WTC11 (cell line): ENCODE measurements at regions not wholly inside any gene's neighbourhood (a gene's known extent, or its start where the extent isn't known, plus 50 kb on each side); places are given as distances from the start of the nearest gene placed in this dataset.

Experiments used
- ATAC-seq: fragments of 200-7000 bp; cut with Tn5 transposase; 2 replicates; pipeline ENCODE4 v1.10.0; 2021; ENCODE audit warnings: mild to moderate bottlenecking, moderate library complexity
- CTCF ChIA-PET: fragments of 300-600 bp; sonication (Branson Sonifier 250); formaldehyde crosslinking; loops from one replicate; lab custom pipeline; 2021; ENCODE audit warnings: antibody characterized with exemption; lab: Charles Lee
- POLR2A ChIA-PET: fragments of 350-600 bp; sonication (Branson Sonifier 250); formaldehyde crosslinking; loops from one replicate; lab custom pipeline; 2021; ENCODE audit warnings: antibody characterized with exemption; lab: Charles Lee
- DNase-seq: peaks from one replicate; pipeline ENCODE4 v3.0.0; 2021; ENCODE audit warnings: low spot score
- H3K27ac Mint-ChIP-seq: 2 replicates; pipeline ENCODE4 v1.8.0; 2021; ENCODE audit warnings: mixed read lengths
- H3K27me3 Mint-ChIP-seq: 2 replicates; pipeline ENCODE4 v1.8.0; 2021; ENCODE audit warnings: low read depth, mild to moderate bottlenecking, moderate library complexity, mixed read lengths
- H3K36me3 Mint-ChIP-seq: 2 replicates; pipeline ENCODE4 v1.8.0; 2021; ENCODE audit warnings: mixed read lengths
- H3K4me1 Mint-ChIP-seq: 2 replicates; pipeline ENCODE4 v1.8.0; 2022; ENCODE audit warnings: mixed read lengths
- H3K4me3 Mint-ChIP-seq: 2 replicates; pipeline ENCODE4 v1.8.0; 2021; ENCODE audit warnings: mild to moderate bottlenecking, moderate library complexity, mixed read lengths
- H3K9me3 Mint-ChIP-seq: 2 replicates; pipeline ENCODE4 v1.8.0; 2021; ENCODE audit warnings: mixed read lengths
- E2F5 ChIP-seq: sonication (generic); formaldehyde crosslinking; IDR thresholded peaks from 2 replicates; pipeline ENCODE4 v1.8.1; 2022; ENCODE audit warnings: mild to moderate bottlenecking, moderate library complexity, missing genetic modification reagents
- ELF4 ChIP-seq: sonication (generic); formaldehyde crosslinking; IDR thresholded peaks from 2 replicates; pipeline ENCODE4 v1.8.1; 2022; ENCODE audit warnings: low read depth, mild to moderate bottlenecking, moderate library complexity, missing genetic modification reagents
- FOXK1 ChIP-seq: sonication (generic); formaldehyde crosslinking; IDR thresholded peaks from 2 replicates; pipeline ENCODE4 v1.8.0; 2022; ENCODE audit warnings: mild to moderate bottlenecking, moderate library complexity, missing genetic modification reagents
- GABPB1 ChIP-seq: sonication (generic); formaldehyde crosslinking; IDR thresholded peaks from 2 replicates; pipeline ENCODE4 v1.8.1; 2023; ENCODE audit warnings: mild to moderate bottlenecking, missing genetic modification reagents
- GRHL2 ChIP-seq: fragments of 250-450 bp; sonication (Bioruptor Pico); IDR thresholded peaks from 2 replicates; pipeline ENCODE4 v1.8.0; 2022; ENCODE audit warnings: mild to moderate bottlenecking, moderate library complexity; ENCODE audit not compliant: insufficient replicate concordance, severe bottlenecking
- JAZF1 ChIP-seq: fragments of 250-450 bp; sonication (Bioruptor Pico); IDR thresholded peaks from 2 replicates; pipeline ENCODE4 v1.9.0; 2021; ENCODE audit warnings: moderate library complexity, mild to moderate bottlenecking, inconsistent platforms
- SP1 ChIP-seq: sonication (generic); formaldehyde crosslinking; conservative IDR thresholded peaks from 2 replicates; pipeline ENCODE4 v1.8.1; 2022; ENCODE audit warnings: missing genetic modification reagents
- USF1 ChIP-seq: sonication (generic); formaldehyde crosslinking; IDR thresholded peaks from 2 replicates; pipeline ENCODE4 v1.8.0; 2022; ENCODE audit warnings: mild to moderate bottlenecking, missing genetic modification reagents
- ZNF425 ChIP-seq: fragments of 250-450 bp; sonication (Bioruptor Pico); conservative IDR thresholded peaks from 2 replicates; pipeline ENCODE4 v1.9.0; 2021; ENCODE audit warnings: mild to moderate bottlenecking
- ZNF512 ChIP-seq: sonication (generic); formaldehyde crosslinking; IDR thresholded peaks from 2 replicates; pipeline ENCODE4 v1.8.1; 2022; ENCODE audit warnings: missing genetic modification reagents, borderline replicate concordance
- TF ChIP-seq, protein P1 (sequence below): sonication (generic); formaldehyde crosslinking; IDR thresholded peaks from 2 replicates; pipeline ENCODE4 v1.8.1; 2023; ENCODE audit warnings: mild to moderate bottlenecking, missing genetic modification reagents, moderate library complexity
- TF ChIP-seq, protein P2 (sequence below): sonication (generic); formaldehyde crosslinking; IDR thresholded peaks from 2 replicates; pipeline ENCODE4 v1.8.1; 2023; ENCODE audit warnings: mild to moderate bottlenecking, missing genetic modification reagents, borderline replicate concordance
- TF ChIP-seq, protein P3 (sequence below): fragments of 250-450 bp; sonication (Bioruptor Pico); IDR thresholded peaks from 2 replicates; pipeline ENCODE4 v1.9.0; 2021; ENCODE audit warnings: mild to moderate bottlenecking
- TF ChIP-seq, protein P4 (sequence below): sonication (generic); formaldehyde crosslinking; IDR thresholded peaks from 2 replicates; pipeline ENCODE4 v1.8.0; 2022; ENCODE audit warnings: missing genetic modification reagents

- Mint-ChIP-seq H3K27ac (no peak overlapping the region), H3K4me3 (no peak overlapping the region), H3K27me3 (no peaks in the 10 kb centered on the region), H3K9me3 (peaks cover 5% of the 10 kb centered on the region), H3K4me1 (peaks cover 9% of the 10 kb centered on the region), H3K36me3 (no peaks in the 10 kb centered on the region)
- ChIA-PET CTCF (no interaction called here), POLR2A (no interaction called here)
- TF ChIP-seq ELF4 (CRISPR knock-in tag) (no peak), SP1 (CRISPR knock-in tag) (no peak), ZNF425 (no peak), JAZF1 (CRISPR knock-in tag) (no peak), ZNF512 (CRISPR knock-in tag) (no peak), E2F5 (no peak), USF1 (CRISPR knock-in tag) (no peak)
- TF ChIP-seq, protein P1, sequence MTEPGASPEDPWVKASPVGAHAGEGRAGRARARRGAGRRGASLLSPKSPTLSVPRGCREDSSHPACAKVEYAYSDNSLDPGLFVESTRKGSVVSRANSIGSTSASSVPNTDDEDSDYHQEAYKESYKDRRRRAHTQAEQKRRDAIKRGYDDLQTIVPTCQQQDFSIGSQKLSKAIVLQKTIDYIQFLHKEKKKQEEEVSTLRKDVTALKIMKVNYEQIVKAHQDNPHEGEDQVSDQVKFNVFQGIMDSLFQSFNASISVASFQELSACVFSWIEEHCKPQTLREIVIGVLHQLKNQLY (CRISPR knock-in tag), result no peak
- TF ChIP-seq, protein P2, sequence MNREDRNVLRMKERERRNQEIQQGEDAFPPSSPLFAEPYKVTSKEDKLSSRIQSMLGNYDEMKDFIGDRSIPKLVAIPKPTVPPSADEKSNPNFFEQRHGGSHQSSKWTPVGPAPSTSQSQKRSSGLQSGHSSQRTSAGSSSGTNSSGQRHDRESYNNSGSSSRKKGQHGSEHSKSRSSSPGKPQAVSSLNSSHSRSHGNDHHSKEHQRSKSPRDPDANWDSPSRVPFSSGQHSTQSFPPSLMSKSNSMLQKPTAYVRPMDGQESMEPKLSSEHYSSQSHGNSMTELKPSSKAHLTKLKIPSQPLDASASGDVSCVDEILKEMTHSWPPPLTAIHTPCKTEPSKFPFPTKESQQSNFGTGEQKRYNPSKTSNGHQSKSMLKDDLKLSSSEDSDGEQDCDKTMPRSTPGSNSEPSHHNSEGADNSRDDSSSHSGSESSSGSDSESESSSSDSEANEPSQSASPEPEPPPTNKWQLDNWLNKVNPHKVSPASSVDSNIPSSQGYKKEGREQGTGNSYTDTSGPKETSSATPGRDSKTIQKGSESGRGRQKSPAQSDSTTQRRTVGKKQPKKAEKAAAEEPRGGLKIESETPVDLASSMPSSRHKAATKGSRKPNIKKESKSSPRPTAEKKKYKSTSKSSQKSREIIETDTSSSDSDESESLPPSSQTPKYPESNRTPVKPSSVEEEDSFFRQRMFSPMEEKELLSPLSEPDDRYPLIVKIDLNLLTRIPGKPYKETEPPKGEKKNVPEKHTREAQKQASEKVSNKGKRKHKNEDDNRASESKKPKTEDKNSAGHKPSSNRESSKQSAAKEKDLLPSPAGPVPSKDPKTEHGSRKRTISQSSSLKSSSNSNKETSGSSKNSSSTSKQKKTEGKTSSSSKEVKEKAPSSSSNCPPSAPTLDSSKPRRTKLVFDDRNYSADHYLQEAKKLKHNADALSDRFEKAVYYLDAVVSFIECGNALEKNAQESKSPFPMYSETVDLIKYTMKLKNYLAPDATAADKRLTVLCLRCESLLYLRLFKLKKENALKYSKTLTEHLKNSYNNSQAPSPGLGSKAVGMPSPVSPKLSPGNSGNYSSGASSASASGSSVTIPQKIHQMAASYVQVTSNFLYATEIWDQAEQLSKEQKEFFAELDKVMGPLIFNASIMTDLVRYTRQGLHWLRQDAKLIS (CRISPR knock-in tag), result no peak
- TF ChIP-seq, protein P3, sequence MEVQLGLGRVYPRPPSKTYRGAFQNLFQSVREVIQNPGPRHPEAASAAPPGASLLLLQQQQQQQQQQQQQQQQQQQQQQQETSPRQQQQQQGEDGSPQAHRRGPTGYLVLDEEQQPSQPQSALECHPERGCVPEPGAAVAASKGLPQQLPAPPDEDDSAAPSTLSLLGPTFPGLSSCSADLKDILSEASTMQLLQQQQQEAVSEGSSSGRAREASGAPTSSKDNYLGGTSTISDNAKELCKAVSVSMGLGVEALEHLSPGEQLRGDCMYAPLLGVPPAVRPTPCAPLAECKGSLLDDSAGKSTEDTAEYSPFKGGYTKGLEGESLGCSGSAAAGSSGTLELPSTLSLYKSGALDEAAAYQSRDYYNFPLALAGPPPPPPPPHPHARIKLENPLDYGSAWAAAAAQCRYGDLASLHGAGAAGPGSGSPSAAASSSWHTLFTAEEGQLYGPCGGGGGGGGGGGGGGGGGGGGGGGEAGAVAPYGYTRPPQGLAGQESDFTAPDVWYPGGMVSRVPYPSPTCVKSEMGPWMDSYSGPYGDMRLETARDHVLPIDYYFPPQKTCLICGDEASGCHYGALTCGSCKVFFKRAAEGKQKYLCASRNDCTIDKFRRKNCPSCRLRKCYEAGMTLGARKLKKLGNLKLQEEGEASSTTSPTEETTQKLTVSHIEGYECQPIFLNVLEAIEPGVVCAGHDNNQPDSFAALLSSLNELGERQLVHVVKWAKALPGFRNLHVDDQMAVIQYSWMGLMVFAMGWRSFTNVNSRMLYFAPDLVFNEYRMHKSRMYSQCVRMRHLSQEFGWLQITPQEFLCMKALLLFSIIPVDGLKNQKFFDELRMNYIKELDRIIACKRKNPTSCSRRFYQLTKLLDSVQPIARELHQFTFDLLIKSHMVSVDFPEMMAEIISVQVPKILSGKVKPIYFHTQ (CRISPR knock-in tag), result no peak
- ATAC-seq (no peak), DNase-seq (no peak)
Measured at GRCh38 chr12:84058136-84058535, 854.5 kb downstream of the SLC6A15 start.

DNA sequence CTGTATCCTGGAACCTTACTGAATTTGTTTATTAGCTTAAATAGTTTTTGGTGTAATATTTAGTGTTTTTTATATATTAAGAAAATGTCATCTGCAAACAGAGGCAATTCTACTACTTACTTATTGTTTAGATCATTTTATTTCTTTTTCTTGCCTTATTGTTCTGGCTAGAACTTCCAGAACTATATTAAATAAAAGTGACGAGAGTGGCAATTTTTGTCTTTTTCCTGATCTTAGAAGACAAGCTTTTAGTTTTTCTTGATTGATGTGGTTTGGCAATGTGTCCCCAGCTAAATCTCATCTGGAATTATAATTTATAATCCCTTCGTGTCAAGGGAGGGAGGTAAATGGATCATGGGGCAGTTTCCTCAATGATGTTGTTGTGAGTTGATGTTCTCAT is 857.8 kb downstream of the SLC6A15 start:
- ChIA-PET CTCF (no interaction called here), POLR2A (no interaction called here)
- H3K36me3 Mint-ChIP-seq, result no peaks in the 10 kb centered on the region
- H3K27me3 Mint-ChIP-seq, result no peaks in the 10 kb centered on the region
- peaks cover 5% of the 10 kb centered on the region for H3K9me3 Mint-ChIP-seq
- H3K4me3 Mint-ChIP-seq, result no peak overlapping the region
- ATAC-seq, result no peak
- no peak overlapping the region for H3K27ac Mint-ChIP-seq
- peaks cover 9% of the 10 kb centered on the region for H3K4me1 Mint-ChIP-seq
- no peak for DNase-seq
- no peak for TF ChIP-seq GRHL2
- TF ChIP-seq FOXK1 (CRISPR knock-in tag), result no peak
- TF ChIP-seq, protein P4, sequence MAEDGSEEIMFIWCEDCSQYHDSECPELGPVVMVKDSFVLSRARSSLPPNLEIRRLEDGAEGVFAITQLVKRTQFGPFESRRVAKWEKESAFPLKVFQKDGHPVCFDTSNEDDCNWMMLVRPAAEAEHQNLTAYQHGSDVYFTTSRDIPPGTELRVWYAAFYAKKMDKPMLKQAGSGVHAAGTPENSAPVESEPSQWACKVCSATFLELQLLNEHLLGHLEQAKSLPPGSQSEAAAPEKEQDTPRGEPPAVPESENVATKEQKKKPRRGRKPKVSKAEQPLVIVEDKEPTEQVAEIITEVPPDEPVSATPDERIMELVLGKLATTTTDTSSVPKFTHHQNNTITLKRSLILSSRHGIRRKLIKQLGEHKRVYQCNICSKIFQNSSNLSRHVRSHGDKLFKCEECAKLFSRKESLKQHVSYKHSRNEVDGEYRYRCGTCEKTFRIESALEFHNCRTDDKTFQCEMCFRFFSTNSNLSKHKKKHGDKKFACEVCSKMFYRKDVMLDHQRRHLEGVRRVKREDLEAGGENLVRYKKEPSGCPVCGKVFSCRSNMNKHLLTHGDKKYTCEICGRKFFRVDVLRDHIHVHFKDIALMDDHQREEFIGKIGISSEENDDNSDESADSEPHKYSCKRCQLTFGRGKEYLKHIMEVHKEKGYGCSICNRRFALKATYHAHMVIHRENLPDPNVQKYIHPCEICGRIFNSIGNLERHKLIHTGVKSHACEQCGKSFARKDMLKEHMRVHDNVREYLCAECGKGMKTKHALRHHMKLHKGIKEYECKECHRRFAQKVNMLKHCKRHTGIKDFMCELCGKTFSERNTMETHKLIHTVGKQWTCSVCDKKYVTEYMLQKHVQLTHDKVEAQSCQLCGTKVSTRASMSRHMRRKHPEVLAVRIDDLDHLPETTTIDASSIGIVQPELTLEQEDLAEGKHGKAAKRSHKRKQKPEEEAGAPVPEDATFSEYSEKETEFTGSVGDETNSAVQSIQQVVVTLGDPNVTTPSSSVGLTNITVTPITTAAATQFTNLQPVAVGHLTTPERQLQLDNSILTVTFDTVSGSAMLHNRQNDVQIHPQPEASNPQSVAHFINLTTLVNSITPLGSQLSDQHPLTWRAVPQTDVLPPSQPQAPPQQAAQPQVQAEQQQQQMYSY (CRISPR knock-in tag), result no peak
- TF ChIP-seq ZNF512 (CRISPR knock-in tag), result no peak
- no peak for TF ChIP-seq GABPB1 (CRISPR knock-in tag)
